SK-N-SH (cell line): ENCODE measurements at regions not wholly inside any gene's neighbourhood (a gene's known extent, or its start where the extent isn't known, plus 50 kb on each side); places are given as distances from the start of the nearest gene placed in this dataset.

Experiments
- CTCF ChIP-seq: fragments of 200-600 bp; sonication (generic); IDR thresholded peaks from 2 replicates; pipeline ENCODE4 v1.6.1; 2017; ENCODE audit warnings: antibody characterized with exemption, mild to moderate bottlenecking, moderate library complexity
- JUND ChIP-seq: IDR thresholded peaks from 2 replicates; pipeline ENCODE4 v1.4.0; 2012

GRCh38 chr15:70293138-70293537, 195.4 kb upstream of the TLE3 start:
- TF ChIP-seq CTCF (no peak), JUND (no peak)
